ENCODE measurements at regions not wholly inside any gene's neighbourhood (a gene's known extent, or its start where the extent isn't known, plus 50 kb on each side); places are given as distances from the start of the nearest gene placed in this dataset.
"Not testable (repeated sequence)": the region's sequence is repeated elsewhere in the genome, so short reads cannot be mapped to it uniquely, and the experiment has no call there.

DNA sequence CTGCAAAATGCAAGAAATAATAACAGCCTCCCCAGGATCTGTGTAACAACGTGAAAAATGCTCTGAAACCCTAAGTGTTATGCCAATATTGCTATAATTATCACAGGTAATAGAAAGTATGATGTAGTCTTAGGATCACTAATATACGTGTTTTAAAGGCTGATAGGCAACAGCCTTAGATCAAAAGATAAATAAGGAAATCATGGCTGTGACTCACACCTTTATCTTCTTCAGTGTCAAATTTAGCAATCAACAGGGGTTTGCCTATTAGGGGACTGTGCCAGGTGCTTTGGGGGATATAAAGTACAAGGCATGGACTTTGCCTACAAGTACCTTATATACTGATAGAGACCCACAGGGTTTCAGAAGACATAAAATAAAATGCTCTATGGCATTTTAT, 142.1 kb upstream of the VOPP1 start:
- not testable (repeated sequence) for DNase-seq (ENCODE audit: low spot score)

DNA sequence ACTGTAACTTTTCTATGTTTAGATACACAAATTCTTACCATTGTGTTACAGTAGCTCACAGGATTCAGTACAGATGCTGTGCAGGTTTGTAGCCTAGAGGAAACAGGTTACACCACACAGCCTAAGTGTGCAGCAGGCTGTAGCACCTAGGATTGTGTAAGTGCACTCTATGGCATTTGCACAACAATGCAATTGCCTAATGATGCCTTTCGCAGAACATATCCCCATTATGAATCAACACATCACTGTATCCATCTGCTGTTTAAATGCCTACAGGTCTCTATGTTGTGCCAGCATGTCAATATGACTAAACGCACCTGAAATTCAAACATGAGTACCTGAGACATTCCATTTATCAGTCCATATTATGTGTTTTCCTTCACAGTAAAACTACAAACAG, 138.0 kb upstream of the VOPP1 start:
- not testable (repeated sequence) for DNase-seq (ENCODE audit: low spot score)

DNA sequence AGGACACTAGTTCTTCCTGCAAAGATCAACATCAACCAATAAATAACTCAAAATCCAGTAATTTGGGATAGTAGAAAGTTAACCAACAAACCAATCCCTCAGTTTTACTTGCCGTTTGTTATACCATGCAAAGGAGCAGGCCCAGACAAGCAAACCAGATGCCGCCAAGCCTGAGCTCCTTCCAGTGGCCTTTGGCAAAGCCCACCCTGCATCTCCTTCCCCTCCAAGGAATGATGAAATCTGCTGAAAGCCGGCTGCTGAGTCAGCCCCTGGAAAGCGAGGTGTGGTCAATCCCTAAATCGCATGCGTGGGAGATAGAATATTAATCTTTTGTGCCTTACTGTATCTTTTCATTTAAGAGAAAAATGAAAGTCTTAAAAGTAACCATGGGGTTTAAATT, 135.7 kb upstream of the VOPP1 start:
- DNase-seq (ENCODE audit: low spot score), result not testable (repeated sequence)

DNA sequence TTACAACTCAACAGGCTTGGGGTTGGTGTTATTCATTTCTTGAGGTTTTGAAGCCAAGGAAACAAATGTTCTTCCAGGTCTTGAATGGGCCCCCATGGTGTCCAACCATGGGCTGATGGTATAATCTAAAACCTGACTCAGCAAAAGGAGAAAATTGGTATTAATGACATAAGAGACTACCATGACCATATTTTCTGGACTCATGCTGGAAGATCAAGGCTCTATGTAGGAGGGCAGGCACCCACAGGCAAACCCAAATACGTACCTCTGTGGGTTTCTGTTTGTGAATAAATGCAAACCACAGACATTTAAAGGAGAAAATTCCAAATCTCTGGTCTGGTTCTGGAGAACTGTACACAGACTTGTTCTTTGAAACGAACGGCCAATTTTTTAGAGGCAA, 135.1 kb upstream of the VOPP1 start:
- not testable (repeated sequence) for DNase-seq (ENCODE audit: low spot score)

DNA sequence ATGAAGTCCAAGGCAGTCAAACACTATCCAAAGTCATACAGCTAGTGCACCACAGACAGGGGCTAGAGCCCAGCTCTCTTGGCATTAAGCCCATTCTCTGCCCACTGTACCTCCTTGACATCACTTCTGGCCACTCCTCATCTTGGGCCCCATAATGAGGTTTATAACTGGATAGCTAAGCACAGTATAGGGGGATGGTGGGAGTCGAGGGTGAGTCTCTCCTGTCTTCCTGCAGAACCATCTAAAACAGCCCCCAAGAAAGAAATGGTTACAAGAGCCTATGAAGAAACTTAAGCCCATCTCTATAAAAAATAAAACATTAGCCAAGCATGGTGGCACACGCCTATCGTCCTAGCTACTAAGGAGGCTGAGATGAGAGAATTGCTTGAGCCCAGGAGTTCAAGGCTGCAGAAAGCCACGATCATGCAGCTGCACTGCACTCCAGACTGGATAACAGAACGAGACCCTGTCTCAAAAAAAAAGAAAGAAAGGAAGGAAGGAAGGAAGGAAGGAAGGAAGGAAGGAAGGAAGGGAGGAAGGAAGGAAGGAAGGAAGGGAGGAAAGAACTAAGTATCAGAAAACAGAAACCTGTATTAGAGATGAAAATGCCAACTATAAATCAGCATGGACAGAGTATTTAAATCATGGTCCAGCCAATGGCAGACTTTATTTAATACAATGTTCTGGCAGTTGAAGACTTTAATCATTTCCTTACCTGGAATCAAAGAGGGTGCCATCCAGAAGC, 134.3 kb upstream of the VOPP1 start:
- DNase-seq (ENCODE audit: low spot score), result not testable (repeated sequence)

DNA sequence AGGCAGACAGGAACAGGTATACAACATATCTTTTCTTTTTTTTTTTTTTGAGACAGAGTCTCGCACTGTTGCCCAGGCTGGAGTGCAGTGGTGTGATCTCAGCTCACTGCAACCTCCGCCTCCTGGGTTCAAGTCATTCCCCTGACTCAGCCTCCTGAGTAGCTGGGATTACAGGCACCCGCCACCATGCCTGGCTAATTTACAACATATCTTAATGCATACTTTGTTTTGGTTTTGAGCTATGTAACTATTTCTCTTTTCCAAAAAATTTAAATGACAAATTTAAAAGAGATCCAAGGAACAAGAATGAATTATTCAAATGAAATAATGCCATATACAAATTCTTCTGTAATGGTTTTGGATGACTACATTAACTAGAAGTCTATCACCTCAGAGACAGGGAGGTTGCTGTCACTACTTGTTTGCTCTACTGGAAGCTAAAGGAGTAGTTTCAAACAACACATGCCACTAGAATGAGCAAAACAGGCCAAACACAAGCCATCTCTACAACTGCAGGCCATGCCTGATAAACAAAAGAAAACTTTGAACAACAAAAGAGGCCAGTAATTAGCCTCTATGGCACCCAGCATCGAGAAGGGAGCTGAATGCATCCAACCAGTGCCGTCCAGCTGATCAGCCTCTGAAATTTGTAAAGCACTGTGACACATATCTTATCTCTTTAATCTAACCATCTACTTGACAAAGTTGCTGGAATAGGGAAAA, 133.6 kb upstream of the VOPP1 start:
- DNase-seq (ENCODE audit: low spot score), result not testable (repeated sequence)

DNA sequence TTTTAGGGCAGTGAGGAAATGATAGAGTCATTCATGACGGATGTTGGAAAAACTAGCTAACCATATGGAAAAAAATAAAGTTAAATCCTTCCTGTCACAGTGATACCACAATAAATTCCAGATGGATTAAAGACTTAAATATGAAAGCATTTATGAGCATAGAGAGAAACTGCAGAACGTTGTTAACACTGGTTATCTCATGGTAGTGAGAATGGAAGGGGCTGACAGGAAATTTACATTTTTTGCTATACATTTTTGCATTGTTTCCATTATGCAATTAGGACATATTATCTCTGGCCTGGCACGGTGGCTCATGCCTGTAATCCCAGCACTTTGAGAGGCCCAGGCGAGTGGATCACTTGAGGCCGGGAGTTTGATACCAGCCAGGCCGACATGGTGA, 130.5 kb upstream of the VOPP1 start:
- DNase-seq (ENCODE audit: low spot score), result not testable (repeated sequence)

DNA sequence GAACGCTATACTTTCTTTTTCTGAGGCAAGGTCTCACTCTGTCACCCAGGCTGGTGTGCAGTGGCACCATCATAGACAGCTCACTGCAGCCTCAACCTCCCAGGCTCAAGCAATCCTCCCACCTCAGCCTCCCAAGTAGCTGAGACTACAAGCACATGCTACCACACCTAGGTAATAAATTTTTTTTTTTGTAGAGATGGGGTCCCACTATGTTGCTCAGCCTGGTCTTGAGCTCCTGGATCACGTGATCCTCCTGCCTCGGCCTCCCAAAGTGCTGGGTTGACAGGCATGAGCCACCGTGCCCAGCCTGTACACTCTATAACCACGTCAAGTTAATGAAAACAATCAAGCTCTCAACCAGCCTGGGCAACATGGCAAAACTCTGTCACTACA, 127.1 kb upstream of the VOPP1 start:
- not testable (repeated sequence) for DNase-seq (ENCODE audit: low spot score)

DNA sequence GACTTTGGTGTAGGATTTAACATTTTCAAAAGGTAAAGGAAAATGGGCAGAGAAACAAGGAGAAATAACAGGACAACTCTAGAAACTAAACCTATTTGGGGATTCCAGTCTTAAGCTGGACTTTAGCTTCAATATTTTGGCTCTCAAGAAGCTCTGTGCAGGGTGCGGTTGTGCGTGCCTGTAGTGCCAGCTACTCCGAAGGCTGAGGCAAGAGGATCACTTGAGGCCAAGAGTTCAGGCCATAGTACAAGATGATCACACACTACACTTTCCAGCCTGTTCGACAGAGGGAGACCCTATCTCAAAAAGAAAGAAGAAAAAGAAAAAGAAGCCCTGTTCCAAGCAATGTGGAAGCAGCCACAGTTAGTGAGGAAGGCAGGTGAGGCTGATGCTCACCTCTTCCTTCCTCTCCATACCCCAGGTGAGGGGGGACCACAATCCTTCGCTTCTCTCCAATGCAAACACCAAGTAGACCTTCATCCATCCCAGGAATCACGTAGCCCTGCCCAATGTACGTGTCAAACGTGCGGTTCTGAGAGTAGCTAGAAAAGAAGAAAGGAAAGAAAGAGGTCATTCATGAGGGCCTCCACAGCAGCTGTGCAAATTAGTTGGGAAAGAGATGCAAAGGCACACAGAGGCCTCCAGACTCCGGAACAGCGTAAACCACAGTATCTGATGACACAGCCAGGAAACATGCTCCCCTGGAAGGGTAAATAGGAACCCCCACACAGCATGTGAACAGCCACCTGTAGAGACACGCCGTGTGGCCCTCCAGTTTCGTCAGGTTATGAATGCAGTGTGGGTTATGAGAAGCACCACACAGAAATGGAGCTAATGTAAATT, 126.5 kb upstream of the VOPP1 start:
- not testable (repeated sequence) for DNase-seq (ENCODE audit: low spot score)

DNA sequence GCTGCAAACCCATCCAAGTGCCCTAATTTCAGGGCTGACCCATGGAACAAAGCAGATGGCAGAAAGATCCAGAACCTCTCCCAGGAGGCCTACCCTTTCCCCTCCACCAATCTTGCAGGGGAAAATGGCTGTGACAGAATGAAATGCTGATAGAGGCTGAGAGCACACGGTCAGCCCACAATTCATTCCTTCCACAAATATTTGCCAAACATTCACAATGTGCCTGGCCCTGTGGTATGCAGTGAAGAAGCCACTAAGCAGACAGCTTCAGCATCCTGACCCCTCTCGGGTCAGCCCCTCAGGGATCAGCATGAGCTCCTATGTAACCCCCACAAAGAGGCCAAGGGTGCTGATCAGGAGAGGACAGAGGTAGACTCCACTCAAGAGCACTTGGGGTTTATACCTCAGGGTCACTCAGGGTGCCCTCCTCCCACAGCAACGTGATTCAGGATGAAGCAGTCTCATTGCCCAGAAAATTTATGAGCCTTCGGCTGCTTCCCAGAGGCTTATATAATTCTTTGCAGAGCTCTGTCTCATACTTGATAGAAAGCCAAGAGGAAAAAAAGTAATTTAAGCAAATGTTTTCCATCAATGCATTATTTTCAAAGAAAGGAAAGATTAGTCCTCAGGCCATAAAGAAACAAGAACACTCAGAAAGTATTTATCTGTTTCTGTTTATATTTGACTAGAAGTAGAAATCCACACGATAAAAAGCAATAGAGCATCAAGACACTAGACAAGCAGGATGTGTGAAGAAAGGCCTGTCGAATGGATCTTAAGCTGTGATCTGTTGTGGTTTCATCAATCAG, 123.8 kb upstream of the VOPP1 start:
- not testable (repeated sequence) for DNase-seq (ENCODE audit: low spot score)

DNA sequence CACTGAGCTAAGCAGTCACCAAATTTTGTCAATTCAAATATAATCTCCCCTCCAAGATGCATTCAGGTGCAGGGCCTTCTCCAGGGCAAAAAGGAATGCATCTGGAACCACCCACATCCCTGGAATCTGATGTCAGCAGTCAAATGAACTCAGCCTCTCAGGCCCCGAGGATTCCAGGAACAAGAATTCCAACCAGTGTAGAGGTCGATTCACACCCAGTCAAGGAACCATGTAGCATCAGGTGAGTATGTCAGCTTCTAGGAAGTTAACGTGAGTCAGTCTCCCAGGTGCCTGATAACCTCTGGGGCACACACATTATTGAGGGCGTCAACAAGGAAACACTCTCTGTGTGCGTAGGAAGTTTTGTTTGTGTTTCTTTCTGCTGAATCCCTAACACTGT, 122.2 kb upstream of the VOPP1 start:
- not testable (repeated sequence) for DNase-seq (ENCODE audit: low spot score)

DNA sequence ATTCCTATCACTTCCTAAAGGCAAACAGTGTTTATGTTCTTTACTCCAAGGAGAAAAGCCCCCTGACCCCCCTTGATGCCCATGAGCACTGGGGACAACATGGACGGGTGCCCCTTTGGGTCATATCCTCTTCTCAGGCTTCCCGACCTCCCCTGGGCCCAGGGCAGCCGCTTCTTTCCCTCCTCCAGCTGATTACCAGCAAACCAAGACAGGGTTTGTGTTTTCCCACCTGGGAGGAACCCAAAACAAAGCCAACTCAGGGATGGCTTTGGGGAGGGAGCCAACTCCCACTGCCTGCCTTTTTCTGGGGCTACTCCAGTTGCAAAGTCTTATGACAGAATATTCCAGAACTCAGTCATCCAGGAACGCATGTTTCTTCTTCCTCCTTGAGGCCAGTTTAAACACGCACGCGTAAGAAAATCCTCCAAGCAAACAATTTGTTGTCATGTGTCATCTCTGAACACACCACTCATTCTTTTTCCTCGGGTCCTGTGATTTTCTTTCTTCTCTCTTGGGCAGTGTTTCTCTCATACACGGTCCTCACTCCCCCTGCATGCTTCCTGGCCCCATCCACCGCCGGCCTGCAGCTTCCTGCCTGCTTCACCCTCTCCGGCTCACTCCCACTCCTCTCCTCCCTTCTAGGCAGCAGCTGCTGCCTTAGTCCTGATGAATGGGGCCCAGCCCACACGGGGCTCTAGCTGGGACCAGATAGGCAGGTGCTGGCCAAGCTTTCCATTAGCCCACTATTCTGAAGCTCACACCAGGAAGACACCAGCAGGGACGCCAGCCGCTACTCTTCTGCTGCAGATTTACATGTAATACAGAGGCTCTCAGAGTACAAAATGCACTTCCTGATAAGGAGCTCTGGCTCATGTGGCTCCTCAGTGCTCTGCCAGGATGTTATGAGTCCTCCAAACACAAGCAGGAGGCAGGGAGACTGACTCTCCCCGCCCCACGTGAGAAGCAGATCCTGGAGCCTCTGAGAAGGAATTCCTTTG, 116.7 kb upstream of the VOPP1 start:
- not testable (repeated sequence) for DNase-seq (ENCODE audit: low spot score)

DNA sequence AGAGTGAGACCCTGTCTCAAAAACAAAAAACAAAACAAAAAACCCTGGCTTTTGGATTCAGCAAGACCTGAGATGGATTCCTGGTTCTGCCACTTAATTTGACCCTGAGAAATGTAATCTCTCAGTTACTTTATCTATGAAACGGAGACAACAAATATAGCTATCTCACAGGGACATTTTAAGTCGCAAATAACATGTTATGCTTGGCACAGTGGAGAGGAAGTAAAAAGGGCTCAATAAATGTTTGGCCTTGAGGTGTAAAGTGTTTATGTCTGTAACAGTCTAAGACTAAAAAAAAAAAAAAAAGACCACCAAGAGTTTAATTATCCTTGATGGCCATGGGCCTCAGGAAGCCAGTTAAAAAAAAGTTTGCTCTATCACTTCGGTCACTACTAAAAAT, 116.0 kb upstream of the VOPP1 start:
- DNase-seq (ENCODE audit: low spot score), result not testable (repeated sequence)

DNA sequence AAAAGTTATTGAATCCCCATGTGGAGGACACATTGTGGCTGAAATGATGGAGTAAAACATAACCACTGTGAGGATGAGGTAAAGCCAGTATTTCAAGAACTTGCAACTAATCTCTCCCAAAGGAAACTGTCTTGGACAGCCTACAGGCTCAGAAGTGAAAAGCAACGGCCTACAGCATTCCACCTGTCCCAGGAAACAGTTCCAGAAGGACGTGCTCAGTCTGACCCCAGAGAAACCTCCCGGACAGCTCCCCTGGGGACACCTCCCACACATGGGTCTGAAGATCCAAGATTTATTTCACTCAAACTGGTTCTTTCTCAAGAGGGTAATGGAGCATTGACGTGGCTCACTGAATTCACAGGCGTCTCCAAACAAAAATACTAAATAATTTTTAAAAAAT, 115.0 kb upstream of the VOPP1 start:
- not testable (repeated sequence) for DNase-seq (ENCODE audit: low spot score)

DNA sequence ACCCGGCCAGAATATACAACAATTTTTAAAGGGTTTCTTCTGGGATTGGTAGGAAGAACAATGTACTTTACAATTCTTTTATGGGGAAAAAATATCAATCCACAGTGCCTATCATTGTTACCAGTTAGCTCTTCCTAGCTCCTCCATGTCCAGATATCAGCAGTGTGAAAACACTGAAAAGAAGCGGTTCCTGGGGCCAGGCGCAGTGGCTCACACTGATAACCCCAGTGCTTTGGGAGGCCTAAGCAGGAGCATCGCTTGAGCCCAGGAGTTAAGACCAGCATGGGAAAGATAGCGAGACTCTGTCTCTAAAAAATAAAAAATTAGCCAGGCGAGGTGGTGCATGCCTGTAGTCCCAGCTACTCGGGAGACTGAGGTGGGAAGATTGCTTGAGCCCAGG, 114.5 kb upstream of the VOPP1 start:
- DNase-seq (ENCODE audit: low spot score), result not testable (repeated sequence)

DNA sequence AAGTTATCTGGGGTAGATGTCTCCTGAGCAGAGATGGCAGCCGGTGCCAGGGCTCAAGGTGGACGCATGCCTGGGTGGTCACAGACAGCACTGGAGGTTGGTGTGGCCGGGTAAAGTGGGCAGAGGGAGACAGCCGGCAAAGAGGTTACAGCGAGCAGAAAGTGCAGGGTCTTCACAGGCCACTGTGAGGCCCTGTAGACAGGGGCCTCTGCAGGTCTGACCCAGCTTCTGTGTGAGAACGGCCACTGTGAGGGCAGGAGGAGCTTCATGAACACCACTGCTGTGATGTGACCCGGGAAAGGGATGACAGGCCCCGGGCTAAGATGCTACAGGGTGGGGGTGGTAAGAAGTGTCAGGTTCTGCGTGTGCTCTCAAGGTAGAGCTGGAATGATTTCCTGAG, 111.2 kb upstream of the VOPP1 start:
- not testable (repeated sequence) for DNase-seq (ENCODE audit: low spot score)

DNA sequence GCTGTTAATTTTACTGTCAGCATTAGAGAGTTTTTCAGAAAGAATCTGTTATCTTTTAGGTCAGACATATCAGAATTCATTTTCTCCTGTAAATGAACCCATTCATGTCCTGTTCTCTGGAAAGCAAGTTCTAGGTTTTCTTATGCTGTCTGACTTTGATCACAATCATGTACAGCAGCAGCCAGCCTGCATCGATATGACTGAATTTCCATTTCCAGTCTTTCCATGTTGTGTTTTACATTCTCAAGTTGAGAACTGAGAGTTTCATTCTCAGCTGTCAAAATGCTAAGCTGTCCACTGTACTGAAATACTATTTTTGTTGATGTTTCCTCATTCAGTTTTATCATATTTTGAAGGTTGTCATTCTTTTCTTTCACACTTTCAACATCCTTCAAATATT, 103.3 kb upstream of the VOPP1 start:
- not testable (repeated sequence) for DNase-seq (ENCODE audit: low spot score)

DNA sequence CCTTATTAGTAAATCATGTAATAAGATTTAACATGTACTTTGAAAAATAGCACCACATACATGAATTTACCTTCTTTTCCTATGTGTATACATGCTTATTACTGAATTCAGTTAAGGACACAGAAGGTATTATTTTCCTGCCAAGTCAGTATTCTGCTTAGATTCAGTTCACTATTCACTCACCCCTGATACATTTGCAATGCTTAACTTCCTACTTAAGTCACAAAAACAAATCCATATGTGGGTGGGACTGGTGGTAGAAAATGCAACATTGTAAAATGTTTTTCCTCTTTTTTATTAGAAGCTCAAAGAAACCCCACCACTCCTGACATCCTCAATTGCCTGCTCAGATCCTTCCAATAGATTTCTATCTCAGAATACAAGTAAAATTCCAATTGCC, 101.2 kb upstream of the VOPP1 start:
- not testable (repeated sequence) for DNase-seq (ENCODE audit: low spot score)

DNA sequence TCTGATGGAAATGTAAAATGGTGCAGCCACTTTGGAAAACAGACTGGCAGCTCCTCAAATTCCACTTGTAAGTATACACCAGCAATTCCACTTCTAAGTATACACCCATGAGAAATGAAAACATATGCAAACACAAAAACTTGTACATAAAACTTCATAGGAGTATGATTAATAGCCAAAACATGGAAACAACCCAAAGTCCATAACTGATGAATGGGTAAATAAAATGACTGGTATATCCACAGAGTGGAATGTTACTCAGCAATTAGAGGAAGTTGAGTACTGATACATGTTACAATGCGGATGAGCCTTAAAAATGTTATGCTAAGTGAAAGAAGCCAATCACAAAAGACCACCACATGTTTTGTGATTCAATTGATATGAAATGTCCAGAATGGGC, 99.8 kb upstream of the VOPP1 start:
- not testable (repeated sequence) for DNase-seq (ENCODE audit: low spot score)
